ENCODE measurements at regions not wholly inside any gene's neighbourhood (a gene's known extent, or its start where the extent isn't known, plus 50 kb on each side); places are given as distances from the start of the nearest gene placed in this dataset.

- Histone ChIP-seq H3K36me3 (ENCODE audit: control insufficient read depth, insufficient read depth, low read length) (no peaks in the 10 kb centered on the region), H3K27ac (ENCODE audit: extremely low read depth, low read depth, low read length) (no peak overlapping the region), H3K9me1 (ENCODE audit: control insufficient read depth, insufficient read depth, low read length) (no peaks in the 10 kb centered on the region), H3K9me3 (replicated peaks; ENCODE audit: control insufficient read depth, insufficient read depth, low read depth, low read length) (no peaks in the 10 kb centered on the region), H3K9ac (ENCODE audit: insufficient read depth in 1 of 2, low read depth in 2 of 2, low read length in 2 of 2) (no peak overlapping the region), H3K79me2 (ENCODE audit: control insufficient read depth, insufficient read depth, low read length) (no peaks in the 10 kb centered on the region), H3K4me2 (ENCODE audit: insufficient read depth, low read length) (no peak overlapping the region), H3K4me3 (no peak overlapping the region), H3K27me3 (ENCODE audit: control insufficient read depth in 2 of 2, insufficient read depth in 2 of 2, low read length in 2 of 2) (peaks cover 0 to 5% of the 10 kb centered on the region in 2 experiments; a peak in 1 of 5 replicates), H4K20me1 (replicated peaks; ENCODE audit: control insufficient read depth, insufficient read depth, low read length) (no peaks in the 10 kb centered on the region), H3K4me1 (replicated peaks in 1 of 2; ENCODE audit: control insufficient read depth in 2 of 2, insufficient read depth in 2 of 2, low read length in 2 of 2) (no peaks in the 10 kb centered on the region), H2AFZ (ENCODE audit: low read depth, low read length) (no peak overlapping the region)
- no peak for ATAC-seq
- no peak for TF ChIP-seq XRCC5 (IDR thresholded peaks at IDR 0.05; ENCODE audit: low read depth, low read length)
- intact Hi-C loops (cut with micrococcal nuclease) = no loop called here
- no TSS peak for BruUV-seq (replicated peaks)
- FAIRE-seq = no peak
- in situ Hi-C loops (cut with MboI) = no loop called here
- WGBS (ENCODE audit: insufficient coverage, low coverage, missing lambda C conversion rate) = 0% methylated on average over 9 of the region's 9 CpGs
- POLR2A ChIA-PET = no interaction called here
- CTCF ChIA-PET (ENCODE audit: low intra/inter-chr PET ratio) = no interaction called here
- DNase-seq (ENCODE audit: extremely low read depth in 1 of 4, low spot score in 3 of 4) = no peak
Observed at GRCh38 chr15:98169551-98169950, 209.0 kb downstream of the ARRDC4 start.

GRCh38 chr15:98174286-98174685 lies 213.8 kb downstream of the ARRDC4 start:
- POLR2A ChIA-PET = no interaction called here
- Histone ChIP-seq H3K9ac (ENCODE audit: insufficient read depth in 1 of 2, low read depth in 2 of 2, low read length in 2 of 2) (no peak overlapping the region), H3K4me2 (ENCODE audit: insufficient read depth, low read length) (no peak overlapping the region), H3K36me3 (ENCODE audit: control insufficient read depth, insufficient read depth, low read length) (no peaks in the 10 kb centered on the region), H3K9me3 (replicated peaks; ENCODE audit: control insufficient read depth, insufficient read depth, low read depth, low read length) (no peaks in the 10 kb centered on the region), H3K4me1 (replicated peaks in 1 of 2; ENCODE audit: control insufficient read depth in 2 of 2, insufficient read depth in 2 of 2, low read length in 2 of 2) (no peaks in the 10 kb centered on the region), H3K27ac (ENCODE audit: extremely low read depth, low read depth, low read length) (no peak overlapping the region), H3K79me2 (ENCODE audit: control insufficient read depth, insufficient read depth, low read length) (no peaks in the 10 kb centered on the region), H3K27me3 (ENCODE audit: control insufficient read depth in 2 of 2, insufficient read depth in 2 of 2, low read length in 2 of 2) (no peaks in the 10 kb centered on the region), H3K9me1 (ENCODE audit: control insufficient read depth, insufficient read depth, low read length) (no peaks in the 10 kb centered on the region), H2AFZ (ENCODE audit: low read depth, low read length) (no peak overlapping the region), H4K20me1 (replicated peaks; ENCODE audit: control insufficient read depth, insufficient read depth, low read length) (no peaks in the 10 kb centered on the region), H3K4me3 (no peak overlapping the region)
- intact Hi-C loops (cut with micrococcal nuclease) (no loop called here), in situ Hi-C loops (cut with MboI) (loop anchor here (10.0 kb wide), 1 partner anchor 269 kb away; no protein-coding TSS in a partner anchor)
- DNase-seq (ENCODE audit: extremely low read depth in 1 of 4, low spot score in 3 of 4) (peak in 1 of 4 experiments; percentile 4), ATAC-seq (no peak), FAIRE-seq (no peak)
- WGBS (ENCODE audit: insufficient coverage, low coverage, missing lambda C conversion rate) = 0% methylated on average over 3 of the region's 3 CpGs
- BruUV-seq (replicated peaks) = no TSS peak
- CTCF ChIA-PET (ENCODE audit: low intra/inter-chr PET ratio) = no interaction called here
- TF ChIP-seq REST (IDR thresholded peaks at IDR 0.05; ENCODE audit: borderline replicate concordance) (peak; percentile 9; the same call in 1 of the 2 replicates), REST (CRISPR knock-in tag; IDR thresholded peaks at IDR 0.05; ENCODE audit: low read depth) (no peak), TAF9B (IDR thresholded peaks at IDR 0.05; ENCODE audit: partially characterized antibody) (no peak), RAD21 (CRISPR knock-in tag; conservative IDR thresholded peaks at IDR 0.05 in 1 of 2, IDR thresholded peaks at IDR 0.05 in 1 of 2) (peak in 1 of 2 experiments; percentile 35; a peak in 2 of 4 replicates), CHD4 (IDR thresholded peaks at IDR 0.05; ENCODE audit: insufficient read depth, insufficient replicate concordance, low read depth, low read length, poor library complexity, severe bottlenecking) (no peak), ZNF408 (CRISPR knock-in tag; IDR thresholded peaks at IDR 0.05; ENCODE audit: low read depth) (no peak), BCL6 (CRISPR knock-in tag; IDR thresholded peaks at IDR 0.05) (no peak)
